Gastroesophageal sphincter (tissue), 3 donors: ENCODE measurements at regions not wholly inside any gene's neighbourhood (a gene's known extent, or its start where the extent isn't known, plus 50 kb on each side); places are given as distances from the start of the nearest gene placed in this dataset.
"Not testable (repeated sequence)": the region's sequence is repeated elsewhere in the genome, so short reads cannot be mapped to it uniquely, and the experiment has no call there.

Source experiments
- CTCF ChIP-seq, 4 experiments: fragments of 200-600 bp in 2 of 4; fragments of 450-650 bp in 2 of 4; sonication (generic) in 1 of 4; IDR thresholded peaks; one replicate each; pipeline ENCODE4 v1.5.1; 2017 to 2019; ENCODE audit warnings: antibody characterized with exemption in 4 of 4, mild to moderate bottlenecking in 2 of 4, moderate library complexity in 2 of 4
- POLR2A ChIP-seq, 2 donors: fragments of 450-650 bp; IDR thresholded peaks; one replicate each; pipeline ENCODE4 v1.6.1; 2017; ENCODE audit warnings: antibody characterized with exemption in 2 of 2, mild to moderate bottlenecking in 2 of 2, moderate library complexity in 1 of 2

- TF ChIP-seq CTCF, POLR2A (IDR thresholded peaks at IDR 0.05): not testable (repeated sequence)
Observed at GRCh38 chr1:149237515-149237914, 134.2 kb upstream of the NBPF9 start.
